ENCODE measurements at regions not wholly inside any gene's neighbourhood (a gene's known extent, or its start where the extent isn't known, plus 50 kb on each side); places are given as distances from the start of the nearest gene placed in this dataset.
"Not testable (repeated sequence)": the region's sequence is repeated elsewhere in the genome, so short reads cannot be mapped to it uniquely, and the experiment has no call there.

- DNase-seq (ENCODE audit: low spot score); ATAC-seq; intact Hi-C loops (cut with DNase I): not testable (repeated sequence)
Measured at GRCh38 chr1:234792221-234792864, 182.4 kb upstream of the IRF2BP2 start.

GRCh38 chr1:234791615-234792014 is 181.6 kb upstream of the IRF2BP2 start:
- not testable (repeated sequence) for DNase-seq (ENCODE audit: low spot score)

GRCh38 chr1:234790333-234790732 is 180.4 kb upstream of the IRF2BP2 start:
- intact Hi-C loops (cut with DNase I); DNase-seq (ENCODE audit: low spot score); ATAC-seq: not testable (repeated sequence)

More at GRCh38 chr1:234791615-234792014, 181.6 kb upstream of the IRF2BP2 start:
- intact Hi-C loops (cut with DNase I); ATAC-seq: not testable (repeated sequence)

GRCh38 chr1:234787011-234787584 is 177.1 kb upstream of the IRF2BP2 start:
- intact Hi-C loops (cut with DNase I); DNase-seq (ENCODE audit: low spot score); ATAC-seq: not testable (repeated sequence)

GRCh38 chr1:234785922-234786321 is 175.9 kb upstream of the IRF2BP2 start:
- intact Hi-C loops (cut with DNase I); ATAC-seq; DNase-seq (ENCODE audit: low spot score): not testable (repeated sequence)

GRCh38 chr1:234785471-234785919 is 175.5 kb upstream of the IRF2BP2 start:
- ATAC-seq; DNase-seq (ENCODE audit: low spot score); intact Hi-C loops (cut with DNase I): not testable (repeated sequence)

- ATAC-seq; DNase-seq (ENCODE audit: low spot score); intact Hi-C loops (cut with DNase I): not testable (repeated sequence)
Measured at GRCh38 chr1:234784108-234784507, 174.1 kb upstream of the IRF2BP2 start.

- DNase-seq (ENCODE audit: low spot score) (no peak), ATAC-seq (no peak)
- intact Hi-C loops (cut with DNase I) = no loop called here
Measured at GRCh38 chr1:234782791-234783190, 172.8 kb upstream of the IRF2BP2 start.

GRCh38 chr1:234782105-234782751 is 172.2 kb upstream of the IRF2BP2 start:
- no peak for ATAC-seq
- no peak for DNase-seq (ENCODE audit: low spot score)
- intact Hi-C loops (cut with DNase I) = no loop called here

GRCh38 chr1:234781241-234782065 is 171.5 kb upstream of the IRF2BP2 start:
- DNase-seq (ENCODE audit: low spot score) = no peak
- ATAC-seq = no peak
- intact Hi-C loops (cut with DNase I) = no loop called here

- no peak for DNase-seq (ENCODE audit: low spot score)
- intact Hi-C loops (cut with DNase I) = no loop called here
- no peak for ATAC-seq
Measured at GRCh38 chr1:234780531-234781162, 170.7 kb upstream of the IRF2BP2 start.

GRCh38 chr1:234780112-234780511 is 170.1 kb upstream of the IRF2BP2 start:
- ATAC-seq = no peak
- no peak for DNase-seq (ENCODE audit: low spot score)
- intact Hi-C loops (cut with DNase I) = no loop called here

- intact Hi-C loops (cut with DNase I); ATAC-seq; DNase-seq (ENCODE audit: low spot score): not testable (repeated sequence)
Measured at GRCh38 chr1:234779600-234779999, 169.6 kb upstream of the IRF2BP2 start.

- intact Hi-C loops (cut with DNase I) = no loop called here
- ATAC-seq (no peak), DNase-seq (ENCODE audit: low spot score) (no peak)
Measured at GRCh38 chr1:234779160-234779538, 169.2 kb upstream of the IRF2BP2 start.

- ATAC-seq (peak; percentile 11), DNase-seq (ENCODE audit: low spot score) (peak; percentile 72)
- intact Hi-C loops (cut with DNase I) = no loop called here
Measured at GRCh38 chr1:234778221-234779159, 168.5 kb upstream of the IRF2BP2 start.

GRCh38 chr1:234777856-234778220 is 167.9 kb upstream of the IRF2BP2 start:
- DNase-seq (ENCODE audit: low spot score) = no peak
- intact Hi-C loops (cut with DNase I) = no loop called here
- no peak for ATAC-seq

GRCh38 chr1:234776876-234777855 is 167.2 kb upstream of the IRF2BP2 start:
- intact Hi-C loops (cut with DNase I) = no loop called here
- no peak for DNase-seq (ENCODE audit: low spot score)
- ATAC-seq = no peak

Data from sciatic nerve (tissue), 2 donors.